ENCODE measurements at regions not wholly inside any gene's neighbourhood (a gene's known extent, or its start where the extent isn't known, plus 50 kb on each side); places are given as distances from the start of the nearest gene placed in this dataset.
"Not testable (repeated sequence)": the region's sequence is repeated elsewhere in the genome, so short reads cannot be mapped to it uniquely, and the experiment has no call there.

DNA sequence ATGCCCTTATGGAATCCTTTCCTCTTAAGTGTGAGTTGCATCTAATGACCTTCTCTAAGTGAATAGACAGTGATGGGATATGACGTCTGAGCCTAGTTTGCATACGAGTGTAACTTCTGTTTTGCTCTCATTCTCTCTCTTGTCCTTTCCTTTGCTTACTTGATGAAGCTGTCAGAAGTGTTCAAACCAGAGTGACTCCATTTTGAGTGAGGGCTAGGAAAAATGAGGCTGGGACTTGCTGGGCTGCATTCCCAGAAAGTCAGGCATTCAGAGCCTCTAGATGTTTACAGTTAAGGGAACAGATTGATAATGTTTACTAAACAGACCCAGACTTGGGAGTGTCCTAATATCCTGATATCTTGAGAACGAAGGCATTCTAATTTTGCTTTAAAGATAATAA lies 311.2 kb upstream of the SOX4 start:
- in situ Hi-C loops (cut with HindIII; ENCODE audit: low sequenced_read_pairs) = not testable (repeated sequence)

DNA sequence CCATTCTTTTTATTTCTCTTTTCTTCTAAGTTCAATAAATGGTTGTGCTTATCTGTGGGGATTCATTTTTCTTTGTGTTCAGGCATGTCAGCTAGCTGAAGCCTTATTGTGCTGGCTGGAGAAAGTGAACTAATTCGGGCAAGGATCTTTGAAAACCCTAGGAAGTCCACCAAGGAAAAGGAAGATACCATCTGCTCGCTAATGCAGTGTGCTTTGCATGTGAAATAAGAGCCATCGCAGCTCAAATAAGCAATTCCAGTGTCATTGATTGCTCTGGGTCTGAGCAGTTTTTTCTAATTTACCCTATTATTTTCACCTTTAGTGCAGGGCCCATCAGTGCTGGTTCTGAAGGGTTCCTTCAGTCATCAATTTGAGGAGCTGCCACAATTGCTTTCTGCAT lies 309.4 kb upstream of the SOX4 start:
- in situ Hi-C loops (cut with HindIII; ENCODE audit: low sequenced_read_pairs) = no loop called here

DNA sequence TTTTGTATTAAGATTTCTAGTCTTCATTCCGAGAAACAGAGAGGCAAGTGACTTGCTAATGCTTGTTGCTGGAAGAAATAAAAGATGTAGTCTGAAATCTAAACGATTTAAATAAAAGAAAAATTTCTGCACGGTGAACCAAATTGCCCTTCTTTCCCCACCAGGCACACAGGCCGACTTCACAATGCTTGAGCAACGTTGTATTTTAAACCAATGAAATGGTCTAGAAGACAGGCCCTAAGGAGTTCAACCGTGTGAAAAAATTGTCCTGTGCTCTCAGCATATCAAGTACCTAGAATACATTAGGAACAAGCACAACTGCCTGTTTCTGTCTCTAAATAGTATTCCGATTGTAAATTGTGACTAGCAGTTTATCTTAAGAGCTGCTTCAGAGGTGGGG lies 308.8 kb upstream of the SOX4 start:
- in situ Hi-C loops (cut with HindIII; ENCODE audit: low sequenced_read_pairs) = no loop called here

DNA sequence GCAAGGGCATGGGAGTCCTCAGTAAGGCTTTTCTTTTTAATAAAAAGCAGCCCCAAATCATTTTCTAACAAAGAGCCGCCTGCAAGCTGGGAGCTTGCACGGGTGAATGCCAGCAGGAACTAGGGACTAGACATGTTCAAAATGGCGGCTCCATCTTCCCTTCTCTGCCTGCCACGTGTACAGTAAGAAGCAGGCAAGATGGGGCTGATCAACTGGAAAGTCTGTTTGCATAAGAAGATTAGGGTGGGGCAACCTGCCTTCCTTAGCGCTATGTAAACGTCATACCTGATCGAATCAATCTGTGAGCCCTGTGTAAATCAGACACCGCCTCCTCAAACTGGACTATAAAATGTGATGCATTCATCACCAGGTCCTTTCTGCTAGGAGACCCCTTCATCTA lies 299.4 kb upstream of the SOX4 start:
- in situ Hi-C loops (cut with HindIII; ENCODE audit: low sequenced_read_pairs) = no loop called here

DNA sequence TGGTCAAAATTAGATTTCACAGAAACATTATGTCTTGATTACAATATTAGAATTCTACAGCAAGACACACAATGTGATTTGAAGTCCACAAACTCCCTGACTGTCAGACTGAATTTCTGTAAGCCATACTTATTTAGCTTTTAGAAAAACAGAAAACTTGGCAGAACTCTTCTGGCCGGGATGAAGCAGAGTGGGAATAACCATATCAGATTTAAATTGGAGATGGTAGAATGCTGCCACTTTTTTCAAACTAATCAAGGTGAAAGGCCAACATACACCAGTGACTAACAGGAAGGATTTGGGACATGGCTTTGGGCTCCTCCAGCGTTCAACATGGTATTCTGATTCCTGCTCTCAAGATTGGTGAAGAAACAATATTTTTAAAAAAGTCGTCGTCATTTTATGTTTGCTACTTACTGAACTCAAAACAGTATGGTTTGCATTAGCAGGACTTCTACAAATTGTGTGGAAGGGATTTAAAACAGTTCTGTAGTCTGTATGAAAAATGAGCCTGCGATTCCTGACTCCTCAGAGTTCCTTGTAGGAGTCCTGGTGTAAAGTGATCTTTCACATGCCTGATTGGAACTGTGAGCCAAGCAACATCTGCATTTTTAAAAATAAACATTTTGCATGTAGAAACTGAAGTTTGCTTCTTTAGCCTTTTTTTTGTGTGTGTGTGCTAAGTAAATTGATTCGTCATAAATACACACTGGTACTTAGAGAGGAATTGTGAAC lies 297.9 kb upstream of the SOX4 start:
- in situ Hi-C loops (cut with HindIII; ENCODE audit: low sequenced_read_pairs) = no loop called here

DNA sequence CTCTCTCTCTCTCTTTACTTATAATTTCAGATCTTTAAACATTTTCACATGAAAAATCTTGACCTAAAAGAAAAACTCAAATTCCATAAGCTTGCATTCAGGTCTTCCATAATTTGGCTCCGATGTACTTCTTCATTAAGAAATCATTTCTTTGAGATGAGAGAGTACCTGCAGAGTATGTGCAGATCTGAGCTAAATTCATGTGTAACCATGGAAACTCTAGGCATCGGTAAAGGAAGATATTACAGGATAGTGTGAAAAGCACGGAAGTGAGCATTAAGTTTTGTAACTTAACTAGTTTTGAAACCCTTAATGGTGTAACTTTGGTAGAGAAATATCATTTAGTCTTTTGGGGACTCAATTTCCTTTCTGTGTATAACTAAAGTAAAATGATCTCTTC lies 295.9 kb upstream of the SOX4 start:
- in situ Hi-C loops (cut with HindIII; ENCODE audit: low sequenced_read_pairs) = no loop called here

DNA sequence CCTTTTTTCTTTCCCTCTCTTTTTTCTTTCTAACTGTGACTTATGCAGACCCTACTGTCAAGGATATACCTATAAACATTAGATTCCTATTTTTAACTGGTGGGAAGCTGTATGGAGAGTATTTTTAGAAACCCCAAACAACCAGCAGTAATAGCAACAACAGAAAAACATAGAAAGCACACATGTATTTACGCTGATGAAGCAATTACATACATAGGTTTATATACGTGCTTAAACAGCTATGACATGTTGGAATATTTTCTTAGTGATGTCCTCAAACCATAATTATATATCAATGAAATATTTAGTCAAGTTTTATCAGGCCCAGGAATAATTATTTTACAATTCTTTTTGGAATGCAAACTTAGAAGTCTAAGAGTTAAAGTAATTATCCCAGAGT lies 294.3 kb upstream of the SOX4 start:
- in situ Hi-C loops (cut with HindIII; ENCODE audit: low sequenced_read_pairs) = no loop called here

DNA sequence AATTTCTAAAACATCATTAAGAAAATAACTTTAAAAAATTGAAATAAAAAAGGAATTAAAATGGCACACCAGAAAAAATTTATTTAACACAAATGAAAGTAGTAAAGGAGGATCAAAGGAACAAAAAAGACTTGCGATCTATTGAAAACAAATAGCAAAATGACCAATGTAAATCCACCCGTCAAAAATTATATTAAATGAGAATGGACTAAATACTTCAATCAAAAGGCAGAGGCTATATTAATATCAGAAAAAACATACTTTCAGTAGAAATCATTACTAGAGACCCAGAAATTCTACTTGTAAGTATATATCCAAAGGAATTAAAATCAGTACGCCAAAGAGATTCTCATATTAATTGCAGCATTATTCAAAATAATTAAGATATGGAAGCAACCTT lies 293.1 kb upstream of the SOX4 start:
- in situ Hi-C loops (cut with HindIII; ENCODE audit: low sequenced_read_pairs) = no loop called here

DNA sequence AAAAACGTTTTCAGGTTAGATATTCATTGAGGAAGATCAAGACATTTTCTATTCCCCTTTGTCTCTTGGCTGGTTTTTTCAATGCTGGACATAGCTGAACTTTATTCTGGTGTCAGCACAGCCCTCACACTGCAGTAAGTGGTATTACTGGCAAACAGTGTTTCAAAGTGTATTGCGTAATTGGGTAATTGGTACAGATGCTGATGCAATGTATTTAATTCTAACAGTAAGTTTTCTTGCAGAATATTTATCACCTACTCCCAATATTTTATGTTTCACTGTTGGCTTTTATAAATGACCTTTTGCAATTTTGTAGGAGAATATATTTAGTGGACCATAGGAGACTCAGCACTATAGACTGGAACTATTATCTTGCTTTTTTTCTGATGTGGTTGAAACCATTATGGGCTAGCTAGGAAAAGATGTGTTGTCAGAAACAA lies 287.6 kb upstream of the SOX4 start:
- in situ Hi-C loops (cut with HindIII; ENCODE audit: low sequenced_read_pairs) = no loop called here

DNA sequence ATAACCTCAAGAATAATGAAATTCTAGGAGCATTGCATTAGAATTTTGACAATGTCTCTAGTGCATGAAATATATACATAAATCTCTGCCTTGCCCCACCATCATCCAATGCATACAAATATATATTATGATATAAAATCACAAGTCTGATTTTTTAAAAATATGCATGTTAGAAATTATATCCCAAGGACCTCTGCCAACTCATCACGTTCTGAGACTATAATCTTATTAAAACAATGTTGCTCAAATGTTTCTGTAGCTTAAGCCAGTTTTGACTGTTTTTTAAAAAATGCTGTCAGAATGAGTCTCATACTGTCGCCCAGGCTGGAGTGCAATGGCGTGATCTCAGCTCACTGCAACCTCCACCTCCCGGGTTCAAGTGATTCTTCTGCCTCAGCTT lies 287.0 kb upstream of the SOX4 start:
- in situ Hi-C loops (cut with HindIII; ENCODE audit: low sequenced_read_pairs) = no loop called here

DNA sequence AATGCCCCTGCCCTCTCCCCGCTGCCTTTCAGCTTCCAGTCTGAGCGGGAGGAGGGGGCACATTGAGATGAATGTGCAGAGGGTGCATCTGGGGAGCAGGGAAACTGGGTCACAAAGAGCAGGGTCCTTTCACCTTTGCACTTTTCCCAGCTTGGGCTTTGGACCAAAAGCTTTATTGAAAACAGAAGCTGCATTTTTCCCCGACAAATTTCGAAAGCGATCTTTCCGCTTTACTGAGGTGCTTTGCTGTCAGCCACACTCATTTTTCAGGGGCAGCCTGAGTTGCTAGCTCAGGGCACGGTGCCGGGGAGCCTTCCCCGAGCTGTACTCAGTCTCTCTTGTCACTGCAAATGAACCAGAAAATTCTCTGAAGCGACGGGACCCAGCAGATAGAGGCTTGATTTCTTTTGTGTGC lies 283.7 kb upstream of the SOX4 start:
- in situ Hi-C loops (cut with HindIII; ENCODE audit: low sequenced_read_pairs) = loop anchor here (5.0 kb wide), 1 partner anchor 53 kb away; no protein-coding TSS in a partner anchor

DNA sequence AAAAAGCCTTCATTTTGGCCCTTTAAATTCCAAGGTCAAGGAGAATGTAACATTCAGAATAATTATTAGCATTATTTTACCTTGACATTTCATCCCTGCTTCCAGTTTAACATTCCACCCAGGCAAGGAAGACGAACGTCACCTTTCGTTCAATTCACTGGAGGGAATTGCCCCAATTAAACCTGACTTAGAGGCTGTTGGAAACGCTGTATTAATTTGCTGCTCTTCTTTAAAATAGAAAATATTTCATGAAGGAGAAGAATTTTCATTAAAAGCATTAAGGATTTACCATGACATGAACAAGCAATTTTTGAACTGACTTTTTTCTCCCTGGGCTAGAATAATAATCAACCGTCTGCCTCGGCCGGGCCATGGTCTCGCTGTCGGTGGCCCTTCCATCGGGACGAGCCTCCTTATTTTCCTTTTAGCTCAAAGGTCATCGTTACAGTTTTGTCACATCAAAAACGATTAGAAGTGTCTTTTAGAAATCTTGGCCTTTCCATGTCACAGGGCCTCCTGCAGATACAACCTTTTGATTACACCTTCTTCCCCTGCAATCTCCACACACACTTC lies 282.9 kb upstream of the SOX4 start:
- in situ Hi-C loops (cut with HindIII; ENCODE audit: low sequenced_read_pairs) = loop anchor here (5.0 kb wide), 1 partner anchor 53 kb away; no protein-coding TSS in a partner anchor

DNA sequence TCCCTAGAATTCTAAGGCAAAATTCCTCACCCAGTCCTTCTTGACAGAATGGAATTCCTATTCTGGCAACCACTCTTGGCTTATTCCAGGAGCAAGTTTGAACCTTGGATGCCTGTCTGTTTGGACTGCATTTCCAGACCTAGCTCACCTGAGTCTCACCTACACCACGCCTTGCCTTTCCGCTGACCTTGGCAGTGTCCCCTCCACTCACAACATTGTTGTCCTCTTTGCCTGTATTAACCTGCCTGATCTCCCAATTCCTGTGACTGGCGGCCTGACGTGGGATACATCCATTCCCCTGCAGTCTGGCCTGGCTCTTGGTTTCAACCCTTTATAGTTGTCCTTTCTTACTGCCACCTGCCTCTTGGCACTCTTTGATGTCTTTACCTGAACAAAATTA lies 281.4 kb upstream of the SOX4 start:
- in situ Hi-C loops (cut with HindIII; ENCODE audit: low sequenced_read_pairs) = loop anchor here (5.0 kb wide), 1 partner anchor 55 kb away; no protein-coding TSS in a partner anchor

DNA sequence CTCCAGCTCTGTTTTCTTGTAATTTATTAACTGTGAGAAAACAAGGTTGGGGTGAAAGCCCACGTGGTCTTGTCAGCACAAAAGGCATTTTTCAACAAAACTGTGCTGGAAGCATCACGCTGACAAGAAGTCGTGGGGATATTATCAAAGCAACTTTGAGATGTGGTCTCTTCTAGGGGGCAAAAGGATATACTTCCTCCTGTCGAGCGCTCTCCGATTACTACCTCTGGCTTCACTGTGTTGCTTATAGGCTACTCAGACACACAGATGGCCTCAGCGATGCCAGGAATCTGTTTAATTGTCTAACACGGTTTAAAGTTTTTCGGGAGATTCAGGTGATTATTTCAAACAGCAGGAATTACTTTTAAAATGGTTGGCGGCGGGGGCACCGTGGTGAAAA lies 275.9 kb upstream of the SOX4 start:
- in situ Hi-C loops (cut with HindIII; ENCODE audit: low sequenced_read_pairs) = no loop called here

DNA sequence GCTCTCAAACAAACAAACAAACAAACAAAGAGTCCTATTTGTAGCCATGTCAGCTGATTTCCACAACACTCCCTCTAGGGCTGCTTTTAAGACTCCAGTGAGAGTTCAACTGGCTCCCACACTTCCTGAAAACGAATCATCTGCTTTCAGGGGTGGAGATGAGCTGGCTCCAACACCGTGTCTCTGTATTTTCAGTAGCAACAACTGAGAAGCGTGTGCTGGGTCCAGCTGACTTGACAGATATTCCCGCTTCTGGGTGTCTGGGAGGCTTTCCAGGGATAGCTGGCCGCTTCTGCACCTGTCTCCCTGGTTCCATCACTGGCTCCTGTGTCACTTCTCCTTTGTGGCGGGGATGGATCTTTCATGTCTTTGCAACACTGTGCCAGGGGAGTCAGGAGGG lies 272.5 kb upstream of the SOX4 start:
- in situ Hi-C loops (cut with HindIII; ENCODE audit: low sequenced_read_pairs) = no loop called here

DNA sequence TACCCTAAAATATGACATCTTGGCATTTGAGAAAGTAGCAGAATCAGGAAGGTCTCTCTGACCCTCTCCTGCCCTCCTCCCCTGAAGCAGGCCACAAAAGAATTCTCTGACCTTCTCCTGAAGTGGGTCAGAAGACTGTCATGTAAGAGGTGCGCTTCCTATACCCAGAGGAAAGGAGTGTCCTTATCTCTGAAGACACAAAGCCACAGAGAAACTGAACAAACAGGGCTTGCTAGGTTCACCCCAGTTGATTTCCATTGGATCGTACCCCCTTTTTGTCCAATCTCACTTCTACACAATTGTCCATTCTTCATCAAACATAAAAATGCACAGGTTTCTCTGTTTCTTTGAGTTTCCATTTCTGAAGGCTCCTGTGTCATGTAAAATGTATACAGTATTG lies 272.0 kb upstream of the SOX4 start:
- in situ Hi-C loops (cut with HindIII; ENCODE audit: low sequenced_read_pairs) = no loop called here

DNA sequence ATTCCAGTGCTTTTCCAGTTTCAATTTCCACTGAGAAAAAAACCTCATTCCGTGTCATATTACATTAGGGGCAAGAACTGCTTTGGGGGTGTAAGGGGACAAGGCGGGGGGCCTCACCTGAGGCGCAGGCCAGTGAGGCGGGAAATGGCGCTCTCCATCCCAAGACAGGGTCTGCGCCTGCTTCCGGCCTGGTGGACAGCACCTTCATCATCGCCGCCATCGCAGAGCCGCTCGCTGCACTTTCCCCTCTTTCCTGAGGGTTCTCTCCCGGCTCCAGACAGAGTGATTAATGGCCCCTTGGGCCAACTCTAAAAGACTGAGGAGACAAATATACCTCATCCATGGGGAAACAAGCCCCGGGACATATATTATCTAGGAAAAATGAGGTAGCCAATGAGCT lies 270.0 kb upstream of the SOX4 start:
- in situ Hi-C loops (cut with HindIII; ENCODE audit: low sequenced_read_pairs) = no loop called here

DNA sequence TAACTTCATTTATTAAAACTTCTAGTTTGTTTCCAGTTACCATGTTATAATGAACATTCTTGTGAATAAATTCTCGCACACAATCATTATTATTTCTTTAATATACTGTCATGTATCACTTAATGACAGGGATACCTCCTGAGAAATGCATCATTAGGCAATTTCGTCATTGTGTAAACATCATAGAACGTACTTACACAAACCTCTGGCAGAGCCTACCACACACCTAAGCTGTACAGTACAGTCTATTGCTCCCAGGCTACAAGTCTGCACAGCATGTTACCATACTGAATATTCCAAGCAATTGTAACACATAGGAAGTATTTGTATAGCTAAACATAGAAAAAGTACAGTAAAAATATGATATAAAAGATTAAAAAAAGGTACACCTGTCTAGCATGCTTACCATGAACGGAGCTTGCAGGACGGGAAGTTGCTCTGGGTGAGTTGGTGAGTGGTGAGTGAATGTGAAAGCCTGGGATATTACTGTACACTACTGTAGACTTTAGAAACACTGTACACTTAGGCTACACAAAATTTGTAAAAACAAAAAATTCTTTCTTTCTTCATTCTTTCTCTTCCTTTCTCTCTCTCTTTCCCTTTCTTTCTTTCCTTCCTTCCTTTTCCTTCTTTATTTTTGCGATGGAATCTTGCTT lies 268.2 kb upstream of the SOX4 start:
- in situ Hi-C loops (cut with HindIII; ENCODE audit: low sequenced_read_pairs) = no loop called here

DNA sequence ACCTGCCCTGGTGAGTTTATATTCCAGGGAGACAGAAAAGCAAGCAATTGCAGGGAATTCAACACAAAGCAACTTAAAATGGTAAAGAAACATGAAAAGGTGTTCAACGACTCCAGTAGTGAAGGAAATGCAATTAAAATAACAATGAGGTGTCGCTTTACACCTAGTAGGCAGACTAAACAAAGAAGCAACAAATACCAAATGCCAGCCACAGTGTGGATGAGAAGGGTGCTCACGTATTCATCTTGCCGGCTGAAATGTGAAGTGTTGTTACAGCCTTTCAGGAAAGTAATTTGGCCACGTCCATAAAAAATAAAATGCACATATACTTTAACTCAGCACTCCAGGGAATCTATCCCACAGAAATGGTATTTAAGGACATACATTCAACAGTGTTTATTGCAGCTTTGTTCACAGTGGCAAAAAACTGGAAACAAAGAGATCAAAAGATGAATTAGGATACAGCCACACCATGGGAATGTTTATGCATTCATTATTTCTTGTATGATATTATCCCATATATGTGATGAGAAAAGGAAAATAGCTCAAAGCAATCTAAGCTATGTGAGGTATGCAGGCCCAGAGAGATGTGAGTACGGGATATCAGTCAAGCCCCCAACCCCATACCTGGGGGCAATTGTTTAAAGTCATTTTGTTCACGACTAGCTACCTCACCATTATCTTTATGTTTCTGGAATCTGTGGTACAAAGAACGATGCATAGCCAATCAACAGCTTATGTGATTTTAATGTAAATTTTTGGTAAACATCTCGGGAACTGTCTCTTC lies 266.0 kb upstream of the SOX4 start:
- in situ Hi-C loops (cut with HindIII; ENCODE audit: low sequenced_read_pairs) = no loop called here

DNA sequence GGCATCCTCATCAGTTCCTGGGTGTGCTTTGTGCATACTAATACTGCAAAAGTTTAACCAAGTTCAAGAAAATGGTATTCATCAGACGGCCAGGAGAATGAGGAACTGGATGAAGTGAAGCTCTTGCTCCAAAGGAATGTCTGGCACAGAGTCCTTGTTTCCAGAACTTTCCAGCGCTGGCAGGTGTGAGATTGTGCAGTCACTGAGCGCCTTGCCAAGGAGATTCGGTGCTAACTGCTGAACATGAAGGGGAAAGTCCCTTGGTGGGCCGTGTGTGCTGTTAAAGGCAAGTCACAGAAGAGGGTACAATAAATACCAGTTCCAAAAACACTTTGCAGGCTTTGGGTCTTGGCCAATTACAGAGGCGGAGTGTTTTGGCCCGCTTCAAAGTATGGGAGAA lies 262.3 kb upstream of the SOX4 start:
- in situ Hi-C loops (cut with HindIII; ENCODE audit: low sequenced_read_pairs) = no loop called here

DNA sequence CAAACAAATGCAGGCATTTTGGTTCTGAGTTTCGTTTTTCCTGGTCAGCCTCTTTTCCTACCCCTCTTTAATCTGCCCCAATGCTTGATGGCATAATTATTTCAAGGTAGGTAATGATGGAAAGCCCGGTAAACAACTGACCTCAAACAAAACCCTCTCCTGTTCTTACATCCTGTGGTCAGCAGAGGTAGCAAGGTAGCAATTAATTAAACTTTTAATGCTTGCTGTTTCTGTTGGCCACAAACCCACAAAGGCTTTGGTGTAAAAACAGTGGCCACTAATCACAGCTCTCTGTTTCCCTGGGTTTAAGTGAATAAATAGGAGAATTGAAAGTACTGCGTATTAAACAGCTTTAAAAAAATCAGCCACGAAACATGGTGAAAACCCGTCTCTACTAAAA lies 261.5 kb upstream of the SOX4 start:
- in situ Hi-C loops (cut with HindIII; ENCODE audit: low sequenced_read_pairs) = no loop called here

Measured in endothelial cell of hepatic sinusoid (primary cell).